WTC11 (cell line): ENCODE measurements at regions not wholly inside any gene's neighbourhood (a gene's known extent, or its start where the extent isn't known, plus 50 kb on each side); places are given as distances from the start of the nearest gene placed in this dataset.

ENCODE experiments used
- ATAC-seq: fragments of 200-7000 bp; cut with Tn5 transposase; 2 replicates; pipeline ENCODE4 v1.10.0; 2021; ENCODE audit warnings: mild to moderate bottlenecking, moderate library complexity
- CTCF ChIA-PET: fragments of 300-600 bp; sonication (Branson Sonifier 250); formaldehyde crosslinking; loops from one replicate; lab custom pipeline; 2021; ENCODE audit warnings: antibody characterized with exemption; lab: Charles Lee
- POLR2A ChIA-PET: fragments of 350-600 bp; sonication (Branson Sonifier 250); formaldehyde crosslinking; loops from one replicate; lab custom pipeline; 2021; ENCODE audit warnings: antibody characterized with exemption; lab: Charles Lee
- DNase-seq: peaks from one replicate; pipeline ENCODE4 v3.0.0; 2021; ENCODE audit warnings: low spot score
- H3K27ac Mint-ChIP-seq: 2 replicates; pipeline ENCODE4 v1.8.0; 2021; ENCODE audit warnings: mixed read lengths
- H3K27me3 Mint-ChIP-seq: 2 replicates; pipeline ENCODE4 v1.8.0; 2021; ENCODE audit warnings: low read depth, mild to moderate bottlenecking, moderate library complexity, mixed read lengths
- H3K36me3 Mint-ChIP-seq: 2 replicates; pipeline ENCODE4 v1.8.0; 2021; ENCODE audit warnings: mixed read lengths
- H3K4me1 Mint-ChIP-seq: 2 replicates; pipeline ENCODE4 v1.8.0; 2022; ENCODE audit warnings: mixed read lengths
- H3K4me3 Mint-ChIP-seq: 2 replicates; pipeline ENCODE4 v1.8.0; 2021; ENCODE audit warnings: mild to moderate bottlenecking, moderate library complexity, mixed read lengths
- H3K9me3 Mint-ChIP-seq: 2 replicates; pipeline ENCODE4 v1.8.0; 2021; ENCODE audit warnings: mixed read lengths
- EMX1 ChIP-seq: fragments of 250-450 bp; sonication (Bioruptor Pico); IDR thresholded peaks from 2 replicates; pipeline ENCODE4 v1.8.0; 2021; ENCODE audit warnings: mild to moderate bottlenecking
- ESRRA ChIP-seq: sonication (generic); formaldehyde crosslinking; IDR thresholded peaks from 2 replicates; pipeline ENCODE4 v1.8.1; 2022; ENCODE audit warnings: mild to moderate bottlenecking, missing genetic modification reagents, borderline replicate concordance
- FOXP1 ChIP-seq: sonication (generic); formaldehyde crosslinking; IDR thresholded peaks from 2 replicates; pipeline ENCODE4 v1.8.0; 2022; ENCODE audit warnings: missing genetic modification reagents, mild to moderate bottlenecking, moderate library complexity, borderline replicate concordance
- GRHL2 ChIP-seq: fragments of 250-450 bp; sonication (Bioruptor Pico); IDR thresholded peaks from 2 replicates; pipeline ENCODE4 v1.8.0; 2022; ENCODE audit warnings: mild to moderate bottlenecking, moderate library complexity; ENCODE audit not compliant: insufficient replicate concordance, severe bottlenecking
- GTF2I ChIP-seq: fragments of 250-450 bp; sonication (Bioruptor Pico); conservative IDR thresholded peaks from 2 replicates; pipeline ENCODE4 v1.4.0; 2021; ENCODE audit warnings: mild to moderate bottlenecking
- IRF1 ChIP-seq: sonication (generic); formaldehyde crosslinking; IDR thresholded peaks from 2 replicates; pipeline ENCODE4 v1.8.0; 2023; ENCODE audit warnings: missing genetic modification reagents
- IRF2 ChIP-seq: sonication (generic); formaldehyde crosslinking; IDR thresholded peaks from 2 replicates; pipeline ENCODE4 v1.8.0; 2022; ENCODE audit warnings: low read depth, missing genetic modification reagents, borderline replicate concordance
- JAZF1 ChIP-seq: fragments of 250-450 bp; sonication (Bioruptor Pico); IDR thresholded peaks from 2 replicates; pipeline ENCODE4 v1.9.0; 2021; ENCODE audit warnings: moderate library complexity, mild to moderate bottlenecking, inconsistent platforms
- JUN ChIP-seq: sonication (generic); formaldehyde crosslinking; IDR thresholded peaks from 2 replicates; pipeline ENCODE4 v1.8.0; 2023; ENCODE audit warnings: mild to moderate bottlenecking, missing genetic modification reagents
- NR1H2 ChIP-seq: sonication (generic); formaldehyde crosslinking; IDR thresholded peaks from 2 replicates; pipeline ENCODE4 v1.9.0; 2021; ENCODE audit warnings: mild to moderate bottlenecking, moderate library complexity, missing genetic modification reagents
- NR3C1 ChIP-seq: sonication (generic); formaldehyde crosslinking; conservative IDR thresholded peaks from 2 replicates; pipeline ENCODE4 v1.8.1; 2023; ENCODE audit warnings: low read depth, mild to moderate bottlenecking, missing genetic modification reagents
- PRRX2 ChIP-seq: fragments of 250-450 bp; sonication (Bioruptor Pico); IDR thresholded peaks from 2 replicates; pipeline ENCODE4 v1.8.0; 2021; ENCODE audit warnings: mild to moderate bottlenecking
- TEAD4 ChIP-seq: sonication (generic); formaldehyde crosslinking; IDR thresholded peaks from 2 replicates; pipeline ENCODE4 v1.8.0; 2022; ENCODE audit warnings: mild to moderate bottlenecking, missing genetic modification reagents
- TP53 ChIP-seq: sonication (generic); formaldehyde crosslinking; IDR thresholded peaks from 2 replicates; pipeline ENCODE4 v1.8.1; 2023; ENCODE audit warnings: mild to moderate bottlenecking, missing genetic modification reagents
- ZNF317 ChIP-seq: sonication (generic); formaldehyde crosslinking; IDR thresholded peaks from 2 replicates; pipeline ENCODE4 v1.8.1; 2023; ENCODE audit warnings: low read depth, mild to moderate bottlenecking, moderate library complexity, missing genetic modification reagents, borderline replicate concordance
- TF ChIP-seq, protein P1 (sequence below): sonication (generic); formaldehyde crosslinking; IDR thresholded peaks from 2 replicates; pipeline ENCODE4 v1.8.1; 2023; ENCODE audit warnings: mild to moderate bottlenecking, missing genetic modification reagents
- TF ChIP-seq, protein P2 (sequence below): sonication (generic); formaldehyde crosslinking; IDR thresholded peaks from 2 replicates; pipeline ENCODE4 v1.8.0; 2022; ENCODE audit warnings: mild to moderate bottlenecking, missing genetic modification reagents
- TF ChIP-seq, protein P3 (sequence below): fragments of 200-600 bp; IDR thresholded peaks from 2 replicates; pipeline ENCODE4 v1.8.0; 2022; ENCODE audit warnings: antibody characterized with exemption
- TF ChIP-seq, protein P4 (sequence below): sonication (generic); formaldehyde crosslinking; IDR thresholded peaks from 2 replicates; pipeline ENCODE4 v1.8.1; 2023; ENCODE audit warnings: mild to moderate bottlenecking, missing genetic modification reagents, moderate library complexity
- TF ChIP-seq, protein P5 (sequence below): sonication (generic); formaldehyde crosslinking; IDR thresholded peaks from 2 replicates; pipeline ENCODE4 v1.8.1; 2023; ENCODE audit warnings: mild to moderate bottlenecking, missing genetic modification reagents
- TF ChIP-seq, protein P6 (sequence below): sonication (generic); formaldehyde crosslinking; IDR thresholded peaks from 2 replicates; pipeline ENCODE4 v1.8.1; 2022; ENCODE audit warnings: low read depth, missing genetic modification reagents, borderline replicate concordance
- TF ChIP-seq, protein P7 (sequence below): sonication (generic); formaldehyde crosslinking; conservative IDR thresholded peaks from 2 replicates; pipeline ENCODE4 v1.8.1; 2022; ENCODE audit warnings: mild to moderate bottlenecking, missing genetic modification reagents

- TF ChIP-seq IRF1 (CRISPR knock-in tag) (no peak), ESRRA (CRISPR knock-in tag) (no peak), GRHL2 (CRISPR knock-in tag) (no peak)
- TF ChIP-seq, protein P1, sequence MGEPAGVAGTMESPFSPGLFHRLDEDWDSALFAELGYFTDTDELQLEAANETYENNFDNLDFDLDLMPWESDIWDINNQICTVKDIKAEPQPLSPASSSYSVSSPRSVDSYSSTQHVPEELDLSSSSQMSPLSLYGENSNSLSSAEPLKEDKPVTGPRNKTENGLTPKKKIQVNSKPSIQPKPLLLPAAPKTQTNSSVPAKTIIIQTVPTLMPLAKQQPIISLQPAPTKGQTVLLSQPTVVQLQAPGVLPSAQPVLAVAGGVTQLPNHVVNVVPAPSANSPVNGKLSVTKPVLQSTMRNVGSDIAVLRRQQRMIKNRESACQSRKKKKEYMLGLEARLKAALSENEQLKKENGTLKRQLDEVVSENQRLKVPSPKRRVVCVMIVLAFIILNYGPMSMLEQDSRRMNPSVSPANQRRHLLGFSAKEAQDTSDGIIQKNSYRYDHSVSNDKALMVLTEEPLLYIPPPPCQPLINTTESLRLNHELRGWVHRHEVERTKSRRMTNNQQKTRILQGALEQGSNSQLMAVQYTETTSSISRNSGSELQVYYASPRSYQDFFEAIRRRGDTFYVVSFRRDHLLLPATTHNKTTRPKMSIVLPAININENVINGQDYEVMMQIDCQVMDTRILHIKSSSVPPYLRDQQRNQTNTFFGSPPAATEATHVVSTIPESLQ: no peak
- TF ChIP-seq, protein P2, sequence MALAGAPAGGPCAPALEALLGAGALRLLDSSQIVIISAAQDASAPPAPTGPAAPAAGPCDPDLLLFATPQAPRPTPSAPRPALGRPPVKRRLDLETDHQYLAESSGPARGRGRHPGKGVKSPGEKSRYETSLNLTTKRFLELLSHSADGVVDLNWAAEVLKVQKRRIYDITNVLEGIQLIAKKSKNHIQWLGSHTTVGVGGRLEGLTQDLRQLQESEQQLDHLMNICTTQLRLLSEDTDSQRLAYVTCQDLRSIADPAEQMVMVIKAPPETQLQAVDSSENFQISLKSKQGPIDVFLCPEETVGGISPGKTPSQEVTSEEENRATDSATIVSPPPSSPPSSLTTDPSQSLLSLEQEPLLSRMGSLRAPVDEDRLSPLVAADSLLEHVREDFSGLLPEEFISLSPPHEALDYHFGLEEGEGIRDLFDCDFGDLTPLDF: no peak
- TF ChIP-seq, all 79 proteins: peak for 0
Observed at GRCh38 chr3:148457886-148458285, 239.8 kb upstream of the AGTR1 start (continued).

GRCh38 chr3:148459931-148460513, 237.7 kb upstream of the AGTR1 start:
- Mint-ChIP-seq H3K4me3 (no peak overlapping the region), H3K27ac (no peak overlapping the region), H3K9me3 (peaks cover 30% of the 10 kb centered on the region), H3K27me3 (no peaks in the 10 kb centered on the region), H3K36me3 (peaks cover 10% of the 10 kb centered on the region), H3K4me1 (peaks cover 4% of the 10 kb centered on the region)
- POLR2A ChIA-PET: no interaction called here
- DNase-seq (no peak), ATAC-seq (no peak)
- CTCF ChIA-PET: interaction anchor here (1.0 kb wide), 1 partner anchor 80 kb away, joined by 4 read pairs; no protein-coding TSS in a partner anchor
- TF ChIP-seq, protein P3, sequence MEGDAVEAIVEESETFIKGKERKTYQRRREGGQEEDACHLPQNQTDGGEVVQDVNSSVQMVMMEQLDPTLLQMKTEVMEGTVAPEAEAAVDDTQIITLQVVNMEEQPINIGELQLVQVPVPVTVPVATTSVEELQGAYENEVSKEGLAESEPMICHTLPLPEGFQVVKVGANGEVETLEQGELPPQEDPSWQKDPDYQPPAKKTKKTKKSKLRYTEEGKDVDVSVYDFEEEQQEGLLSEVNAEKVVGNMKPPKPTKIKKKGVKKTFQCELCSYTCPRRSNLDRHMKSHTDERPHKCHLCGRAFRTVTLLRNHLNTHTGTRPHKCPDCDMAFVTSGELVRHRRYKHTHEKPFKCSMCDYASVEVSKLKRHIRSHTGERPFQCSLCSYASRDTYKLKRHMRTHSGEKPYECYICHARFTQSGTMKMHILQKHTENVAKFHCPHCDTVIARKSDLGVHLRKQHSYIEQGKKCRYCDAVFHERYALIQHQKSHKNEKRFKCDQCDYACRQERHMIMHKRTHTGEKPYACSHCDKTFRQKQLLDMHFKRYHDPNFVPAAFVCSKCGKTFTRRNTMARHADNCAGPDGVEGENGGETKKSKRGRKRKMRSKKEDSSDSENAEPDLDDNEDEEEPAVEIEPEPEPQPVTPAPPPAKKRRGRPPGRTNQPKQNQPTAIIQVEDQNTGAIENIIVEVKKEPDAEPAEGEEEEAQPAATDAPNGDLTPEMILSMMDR: peak; percentile 19; the same call in 1 of the 2 replicates
- no peak for TF ChIP-seq FOXP1
- TF ChIP-seq, all 79 proteins: peak for 1

GRCh38 chr3:148460686-148461085, 237.0 kb upstream of the AGTR1 start:
- no peak for ATAC-seq
- Mint-ChIP-seq H3K4me3 (no peak overlapping the region), H3K27ac (no peak overlapping the region), H3K9me3 (peaks cover 30% of the 10 kb centered on the region), H3K4me1 (peaks cover 9% of the 10 kb centered on the region), H3K36me3 (peaks cover 10% of the 10 kb centered on the region), H3K27me3 (no peaks in the 10 kb centered on the region)
- no peak for DNase-seq
- POLR2A ChIA-PET: no interaction called here
- CTCF ChIA-PET: no interaction called here
- TF ChIP-seq ZNF317 (no peak), EMX1 (CRISPR knock-in tag) (no peak), NR3C1 (CRISPR knock-in tag) (no peak), NR1H2 (no peak), TP53 (CRISPR knock-in tag) (no peak), JAZF1 (CRISPR knock-in tag) (no peak), TEAD4 (no peak), IRF1 (CRISPR knock-in tag) (no peak), IRF2 (CRISPR knock-in tag) (no peak), JUN (CRISPR knock-in tag) (no peak), GTF2I (no peak), PRRX2 (CRISPR knock-in tag) (no peak)
- TF ChIP-seq, protein P4, sequence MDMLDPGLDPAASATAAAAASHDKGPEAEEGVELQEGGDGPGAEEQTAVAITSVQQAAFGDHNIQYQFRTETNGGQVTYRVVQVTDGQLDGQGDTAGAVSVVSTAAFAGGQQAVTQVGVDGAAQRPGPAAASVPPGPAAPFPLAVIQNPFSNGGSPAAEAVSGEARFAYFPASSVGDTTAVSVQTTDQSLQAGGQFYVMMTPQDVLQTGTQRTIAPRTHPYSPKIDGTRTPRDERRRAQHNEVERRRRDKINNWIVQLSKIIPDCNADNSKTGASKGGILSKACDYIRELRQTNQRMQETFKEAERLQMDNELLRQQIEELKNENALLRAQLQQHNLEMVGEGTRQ (CRISPR knock-in tag): no peak
- TF ChIP-seq, protein P5, sequence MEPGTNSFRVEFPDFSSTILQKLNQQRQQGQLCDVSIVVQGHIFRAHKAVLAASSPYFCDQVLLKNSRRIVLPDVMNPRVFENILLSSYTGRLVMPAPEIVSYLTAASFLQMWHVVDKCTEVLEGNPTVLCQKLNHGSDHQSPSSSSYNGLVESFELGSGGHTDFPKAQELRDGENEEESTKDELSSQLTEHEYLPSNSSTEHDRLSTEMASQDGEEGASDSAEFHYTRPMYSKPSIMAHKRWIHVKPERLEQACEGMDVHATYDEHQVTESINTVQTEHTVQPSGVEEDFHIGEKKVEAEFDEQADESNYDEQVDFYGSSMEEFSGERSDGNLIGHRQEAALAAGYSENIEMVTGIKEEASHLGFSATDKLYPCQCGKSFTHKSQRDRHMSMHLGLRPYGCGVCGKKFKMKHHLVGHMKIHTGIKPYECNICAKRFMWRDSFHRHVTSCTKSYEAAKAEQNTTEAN (CRISPR knock-in tag): no peak
- TF ChIP-seq, protein P6, sequence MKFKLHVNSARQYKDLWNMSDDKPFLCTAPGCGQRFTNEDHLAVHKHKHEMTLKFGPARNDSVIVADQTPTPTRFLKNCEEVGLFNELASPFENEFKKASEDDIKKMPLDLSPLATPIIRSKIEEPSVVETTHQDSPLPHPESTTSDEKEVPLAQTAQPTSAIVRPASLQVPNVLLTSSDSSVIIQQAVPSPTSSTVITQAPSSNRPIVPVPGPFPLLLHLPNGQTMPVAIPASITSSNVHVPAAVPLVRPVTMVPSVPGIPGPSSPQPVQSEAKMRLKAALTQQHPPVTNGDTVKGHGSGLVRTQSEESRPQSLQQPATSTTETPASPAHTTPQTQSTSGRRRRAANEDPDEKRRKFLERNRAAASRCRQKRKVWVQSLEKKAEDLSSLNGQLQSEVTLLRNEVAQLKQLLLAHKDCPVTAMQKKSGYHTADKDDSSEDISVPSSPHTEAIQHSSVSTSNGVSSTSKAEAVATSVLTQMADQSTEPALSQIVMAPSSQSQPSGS (CRISPR knock-in tag): no peak
- TF ChIP-seq, protein P7, sequence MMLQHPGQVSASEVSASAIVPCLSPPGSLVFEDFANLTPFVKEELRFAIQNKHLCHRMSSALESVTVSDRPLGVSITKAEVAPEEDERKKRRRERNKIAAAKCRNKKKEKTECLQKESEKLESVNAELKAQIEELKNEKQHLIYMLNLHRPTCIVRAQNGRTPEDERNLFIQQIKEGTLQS (CRISPR knock-in tag): no peak
